ENCODE measurements at regions not wholly inside any gene's neighbourhood (a gene's known extent, or its start where the extent isn't known, plus 50 kb on each side); places are given as distances from the start of the nearest gene placed in this dataset.
A peak's percentile ranks its signal among the peaks of the same experiment; 100 is the strongest.

DNA sequence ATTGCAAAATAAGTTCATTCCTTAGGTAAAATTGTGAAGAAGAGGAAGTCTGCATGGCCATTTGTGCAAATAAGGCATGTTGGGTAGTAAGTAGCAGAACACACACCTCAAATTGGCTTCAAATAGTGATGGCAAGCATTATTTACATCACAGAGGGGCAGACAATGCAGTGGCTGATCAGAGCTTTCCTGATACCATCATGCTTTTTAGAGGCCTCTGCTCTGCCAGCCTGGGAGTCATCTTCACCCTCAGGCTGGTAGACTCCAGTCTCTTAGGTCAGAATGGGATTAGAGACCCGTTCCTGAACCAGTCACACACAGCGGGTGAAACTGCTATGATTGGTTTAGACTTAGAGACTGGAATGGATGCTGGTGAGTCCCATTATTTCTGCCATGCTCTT, 396.0 kb upstream of the MCTP2 start:
- H3K9me3 Mint-ChIP-seq: no peaks in the 10 kb centered on the region
- H3K27me3 Mint-ChIP-seq: peaks cover 24% of the 10 kb centered on the region in 2 donors
- no peak for ATAC-seq
- DNase-seq (ENCODE audit: low spot score): no peak
- no peaks in the 10 kb centered on the region for H3K36me3 Mint-ChIP-seq
- H3K4me1 Mint-ChIP-seq (ENCODE audit: low read depth in 2 of 2): no peaks in the 10 kb centered on the region
- no peak overlapping the region for H3K27ac Mint-ChIP-seq
- no peak overlapping the region for H3K4me3 Mint-ChIP-seq

DNA sequence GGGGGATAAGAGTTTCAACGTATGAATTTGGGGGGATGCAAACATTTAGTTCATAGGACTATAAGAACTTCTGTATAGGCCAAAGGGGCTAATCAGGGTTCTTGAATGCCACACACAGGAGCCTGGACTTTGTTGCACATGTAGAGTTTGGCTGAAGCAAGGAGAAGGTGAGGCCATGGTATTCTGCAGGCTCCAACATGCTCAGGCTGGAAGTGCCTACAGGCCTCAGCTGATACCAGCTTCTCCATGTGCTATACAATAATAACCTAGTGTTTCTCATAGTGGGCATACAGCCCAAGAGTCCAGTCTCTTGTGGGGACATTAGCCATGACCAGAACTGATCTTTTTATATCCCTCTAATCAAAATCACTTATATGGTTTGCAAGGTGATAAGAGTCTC, 399.7 kb upstream of the MCTP2 start:
- ATAC-seq (no peak), DNase-seq (ENCODE audit: low spot score) (no peak)
- Mint-ChIP-seq H3K9me3 (no peaks in the 10 kb centered on the region), H3K4me1 (ENCODE audit: low read depth in 2 of 2) (peaks cover 0 to 4% of the 10 kb centered on the region in 2 donors), H3K4me3 (no peak overlapping the region), H3K27ac (no peak overlapping the region), H3K27me3 (peaks cover 17 to 24% of the 10 kb centered on the region in 2 donors), H3K36me3 (no peaks in the 10 kb centered on the region)

DNA sequence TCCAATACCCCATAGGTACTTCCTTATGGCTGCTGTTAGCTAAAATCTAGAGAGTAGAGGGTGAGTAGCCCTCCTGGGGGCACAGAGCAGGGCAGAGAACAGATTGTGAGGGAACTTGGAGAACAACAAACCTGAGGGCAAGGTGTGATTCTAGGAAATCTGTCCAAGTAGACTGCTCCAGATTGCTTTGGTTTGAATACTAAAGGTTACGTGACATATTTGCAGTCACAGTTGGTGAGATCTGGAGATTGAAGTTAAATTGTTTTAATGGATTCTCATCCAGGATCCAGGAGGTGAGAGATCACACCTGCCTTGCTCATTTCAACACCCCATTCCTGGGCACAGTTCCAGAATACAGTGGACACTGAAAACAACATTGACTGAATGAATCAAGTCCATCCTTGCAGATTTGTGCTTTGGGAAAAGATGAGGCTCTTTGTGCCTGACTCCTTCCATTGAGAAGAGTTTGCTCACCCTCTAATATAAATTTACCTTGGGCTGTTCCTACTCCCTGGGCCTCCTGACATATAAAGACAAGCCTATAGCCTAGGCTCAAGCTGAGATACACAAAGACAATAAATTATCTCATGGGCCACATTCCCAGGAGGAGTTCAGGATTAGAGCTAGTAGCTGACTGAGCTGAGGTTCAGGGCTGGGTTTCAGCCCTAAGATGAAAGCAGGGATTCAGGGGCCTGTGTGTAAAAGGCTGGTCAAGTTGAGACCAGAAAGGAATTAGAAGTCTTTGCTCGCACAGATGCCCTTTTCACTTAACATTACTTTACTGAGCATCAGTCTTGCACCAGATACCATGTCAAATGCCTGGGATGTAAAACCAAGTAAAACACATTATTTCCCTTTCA, 400.9 kb upstream of the MCTP2 start:
- H3K27ac Mint-ChIP-seq: peak overlapping the region; percentile 64 to 65
- H3K9me3 Mint-ChIP-seq: no peaks in the 10 kb centered on the region
- no peak overlapping the region for H3K4me3 Mint-ChIP-seq
- ATAC-seq (no peak), DNase-seq (ENCODE audit: low spot score) (no peak)
- peaks cover 0 to 4% of the 10 kb centered on the region in 2 donors for H3K4me1 Mint-ChIP-seq (ENCODE audit: low read depth in 2 of 2)
- no peaks in the 10 kb centered on the region for H3K36me3 Mint-ChIP-seq
- H3K27me3 Mint-ChIP-seq: peaks cover 10 to 13% of the 10 kb centered on the region in 2 donors

DNA sequence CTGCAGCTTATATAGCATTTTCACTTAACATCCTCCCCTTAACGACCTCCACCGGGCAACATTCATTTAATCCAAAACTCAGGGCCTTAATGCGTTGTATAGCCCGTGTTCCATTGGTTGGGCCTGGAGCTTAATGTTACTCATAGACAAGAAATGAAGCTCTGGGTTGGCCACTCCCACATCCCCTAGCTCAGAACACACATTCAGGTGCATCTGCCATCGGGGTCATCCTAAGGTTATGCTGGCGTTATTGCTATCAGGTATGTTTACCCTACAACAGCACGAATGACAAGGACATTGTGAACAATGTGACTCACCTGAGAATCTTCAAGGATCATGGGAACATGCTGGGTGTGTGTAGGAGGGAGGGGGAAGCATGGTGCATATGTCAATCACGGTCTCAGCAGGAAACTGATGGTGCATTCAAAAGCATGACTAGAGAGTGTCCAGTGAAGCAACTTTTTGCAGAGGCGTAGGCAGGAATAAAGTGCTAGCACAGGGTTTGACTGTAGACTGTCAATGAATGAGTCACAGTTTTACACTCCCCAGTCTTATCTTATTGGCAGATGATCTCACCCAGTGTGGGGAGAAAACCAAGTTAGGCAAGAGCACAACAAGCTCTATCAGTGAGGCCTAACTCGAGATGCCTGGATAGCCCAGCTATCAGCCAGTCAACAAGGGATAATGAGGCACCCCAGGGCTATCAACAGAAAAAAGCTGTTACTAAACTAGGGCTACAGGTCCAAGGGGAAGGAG, 402.1 kb upstream of the MCTP2 start:
- peaks cover 0 to 4% of the 10 kb centered on the region in 2 donors for H3K4me1 Mint-ChIP-seq (ENCODE audit: low read depth in 2 of 2)
- no peak for DNase-seq (ENCODE audit: low spot score)

DNA sequence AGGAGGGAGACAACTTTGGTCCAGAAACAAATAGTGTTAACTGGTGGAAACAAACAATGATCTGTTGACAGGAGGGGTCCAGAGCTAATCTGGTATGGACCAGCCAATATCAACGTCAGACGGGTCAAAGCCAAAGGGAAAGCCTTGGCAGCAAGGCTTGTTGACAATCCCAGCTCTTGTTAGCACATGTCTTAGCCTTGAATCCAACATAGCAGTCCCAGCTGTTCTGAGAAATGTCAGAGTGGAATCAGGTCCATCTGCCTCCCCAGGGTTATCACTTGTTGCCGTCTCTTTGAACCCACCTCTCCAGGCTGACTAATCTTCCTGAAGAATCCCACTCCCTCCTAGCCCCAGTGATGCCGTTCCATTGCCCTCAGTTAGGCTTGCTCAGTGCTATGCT, 404.6 kb upstream of the MCTP2 start:
- H3K27me3 Mint-ChIP-seq: peaks cover 6 to 9% of the 10 kb centered on the region in 2 donors

More for the DNA sequence above, 402.1 kb upstream of the MCTP2 start:
- H3K27me3 Mint-ChIP-seq: peaks cover 7 to 10% of the 10 kb centered on the region in 2 donors
- H3K27ac Mint-ChIP-seq: peak overlapping the region; percentile 64 to 65
- no peak overlapping the region for H3K4me3 Mint-ChIP-seq
- no peaks in the 10 kb centered on the region for H3K9me3 Mint-ChIP-seq
- ATAC-seq: peak; percentile 84 to 94
- no peaks in the 10 kb centered on the region for H3K36me3 Mint-ChIP-seq

DNA sequence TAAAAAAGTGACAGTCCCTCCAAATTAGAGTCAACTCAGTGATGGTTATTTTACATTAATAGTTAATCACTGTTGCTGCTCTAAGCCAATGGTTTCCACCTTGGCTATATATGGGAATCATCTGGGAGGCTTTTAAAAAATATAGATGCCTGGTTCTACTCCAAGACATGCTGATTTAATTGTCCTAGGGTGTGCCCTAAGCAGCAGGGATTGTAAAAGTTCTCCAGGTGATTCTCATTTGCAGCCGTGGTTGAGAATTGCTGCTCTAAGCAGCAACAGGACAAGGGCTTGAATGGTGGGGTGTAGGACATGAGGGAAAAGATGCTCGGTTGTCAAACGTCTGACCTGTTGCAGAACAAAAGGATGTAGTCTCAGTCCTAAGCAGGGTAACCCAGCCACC, 405.1 kb upstream of the MCTP2 start:
- Mint-ChIP-seq H3K36me3 (no peaks in the 10 kb centered on the region), H3K27me3 (peaks cover 6 to 9% of the 10 kb centered on the region in 2 donors), H3K4me1 (ENCODE audit: low read depth in 2 of 2) (peaks cover 0 to 4% of the 10 kb centered on the region in 2 donors), H3K9me3 (no peaks in the 10 kb centered on the region), H3K27ac (no peak overlapping the region), H3K4me3 (no peak overlapping the region)
- DNase-seq (ENCODE audit: low spot score): no peak
- no peak for ATAC-seq

More for the DNA sequence above, 404.6 kb upstream of the MCTP2 start:
- Mint-ChIP-seq H3K36me3 (no peaks in the 10 kb centered on the region), H3K4me1 (ENCODE audit: low read depth in 2 of 2) (peaks cover 0 to 4% of the 10 kb centered on the region in 2 donors), H3K4me3 (no peak overlapping the region), H3K27ac (no peak overlapping the region), H3K9me3 (no peaks in the 10 kb centered on the region)
- no peak for ATAC-seq
- DNase-seq (ENCODE audit: low spot score): no peak

DNA sequence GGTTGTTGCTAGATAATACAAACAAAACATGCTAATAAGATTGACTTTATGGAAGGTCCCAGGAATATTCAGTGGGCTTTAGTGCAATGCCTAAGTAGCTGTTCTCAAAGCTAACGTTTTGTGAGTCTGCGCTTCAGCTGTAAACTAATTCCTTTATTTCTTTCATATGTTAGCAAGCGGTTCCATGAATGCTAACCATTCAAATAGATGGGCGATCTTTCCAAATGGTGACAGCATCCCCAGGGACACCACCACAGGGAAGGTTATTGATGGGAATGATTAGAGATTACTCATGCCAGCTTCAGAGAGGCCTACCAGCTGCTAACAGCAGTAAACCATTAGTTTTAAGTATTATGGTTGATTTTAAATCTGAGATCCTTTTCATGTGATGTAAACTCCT, 405.7 kb upstream of the MCTP2 start:
- Mint-ChIP-seq H3K27me3 (peaks cover 6 to 9% of the 10 kb centered on the region in 2 donors), H3K4me1 (ENCODE audit: low read depth in 2 of 2) (peaks cover 0 to 4% of the 10 kb centered on the region in 2 donors), H3K4me3 (no peak overlapping the region), H3K27ac (no peak overlapping the region), H3K9me3 (no peaks in the 10 kb centered on the region), H3K36me3 (no peaks in the 10 kb centered on the region)
- DNase-seq (ENCODE audit: low spot score) (no peak), ATAC-seq (no peak)

DNA sequence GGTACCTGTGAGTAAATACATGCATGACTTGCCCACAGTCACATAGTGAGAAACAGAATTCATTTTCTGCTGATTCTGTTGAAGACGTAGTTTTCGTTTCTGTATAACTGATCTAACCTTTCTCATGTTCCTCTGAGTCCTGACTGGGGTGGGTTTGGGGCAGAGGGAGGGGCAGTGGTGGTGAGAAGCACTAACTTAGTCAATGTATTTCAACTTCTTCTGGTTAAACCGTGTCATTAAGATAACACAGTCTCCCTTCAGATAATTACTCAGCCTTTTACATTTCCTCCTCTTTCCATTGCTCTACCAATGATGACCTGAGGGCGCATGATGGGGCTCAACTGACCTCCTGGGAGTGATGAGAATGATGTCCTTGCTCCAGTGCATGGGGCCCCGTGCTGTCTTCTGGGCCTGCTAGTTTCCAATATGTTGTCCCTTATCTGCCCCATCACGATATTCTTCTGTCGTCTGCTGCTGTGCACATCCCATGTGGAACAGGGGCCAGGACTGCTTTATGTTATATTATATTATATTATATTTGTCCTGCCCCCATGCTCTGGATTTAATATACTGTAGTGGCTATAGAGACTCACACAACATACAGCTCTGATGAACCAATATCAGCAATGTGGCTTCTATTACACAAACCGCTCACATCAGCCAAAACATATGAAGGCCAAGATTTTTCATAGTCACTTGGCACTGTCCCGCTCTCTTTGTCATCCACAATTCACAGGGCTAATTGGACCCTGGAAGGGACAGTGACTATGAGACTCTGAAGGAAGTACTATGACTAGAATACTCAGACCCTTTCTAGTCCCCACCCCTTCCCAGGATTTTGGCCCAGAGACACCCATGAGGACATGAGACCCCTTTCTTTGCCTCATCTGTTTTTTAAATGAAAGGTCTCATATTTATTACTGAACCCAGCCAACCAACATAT, 407.1 kb upstream of the MCTP2 start:
- H3K9me3 Mint-ChIP-seq: no peaks in the 10 kb centered on the region
- ATAC-seq: peak in 1 of 2 donors; percentile 52
- no peak for DNase-seq (ENCODE audit: low spot score)
- no peak overlapping the region for H3K4me3 Mint-ChIP-seq
- H3K4me1 Mint-ChIP-seq (ENCODE audit: low read depth in 2 of 2): peaks cover 0 to under 1% of the 10 kb centered on the region in 2 donors
- H3K36me3 Mint-ChIP-seq: no peaks in the 10 kb centered on the region
- H3K27ac Mint-ChIP-seq: no peak overlapping the region
- peaks cover 9% of the 10 kb centered on the region in 2 donors for H3K27me3 Mint-ChIP-seq

DNA sequence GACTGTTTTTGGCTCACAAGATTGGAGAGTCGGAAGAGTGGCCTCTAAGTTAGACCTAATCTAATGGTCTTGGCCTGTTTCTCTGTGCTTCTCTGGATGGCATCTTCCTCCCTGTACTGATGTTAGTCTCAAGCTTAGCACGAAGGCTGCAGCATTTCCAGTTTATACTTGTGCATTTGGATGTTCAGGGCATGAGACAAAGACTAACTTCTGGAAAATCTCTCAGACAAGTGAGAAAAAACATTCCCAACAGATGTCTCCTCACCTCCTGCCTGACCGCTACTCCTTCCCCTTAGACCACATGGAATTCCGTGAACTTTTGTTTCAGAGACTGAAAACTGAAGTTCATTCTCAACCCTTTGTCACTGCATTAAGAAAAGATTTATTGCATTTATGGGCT, 410.8 kb upstream of the MCTP2 start:
- no peak for ATAC-seq
- peaks cover 12 to 17% of the 10 kb centered on the region in 2 donors for H3K27me3 Mint-ChIP-seq
- no peak overlapping the region for H3K4me3 Mint-ChIP-seq
- no peak for DNase-seq (ENCODE audit: low spot score)
- H3K4me1 Mint-ChIP-seq (ENCODE audit: low read depth in 2 of 2): no peaks in the 10 kb centered on the region
- H3K36me3 Mint-ChIP-seq: peaks cover 12% of the 10 kb centered on the region
- no peaks in the 10 kb centered on the region for H3K9me3 Mint-ChIP-seq
- no peak overlapping the region for H3K27ac Mint-ChIP-seq

DNA sequence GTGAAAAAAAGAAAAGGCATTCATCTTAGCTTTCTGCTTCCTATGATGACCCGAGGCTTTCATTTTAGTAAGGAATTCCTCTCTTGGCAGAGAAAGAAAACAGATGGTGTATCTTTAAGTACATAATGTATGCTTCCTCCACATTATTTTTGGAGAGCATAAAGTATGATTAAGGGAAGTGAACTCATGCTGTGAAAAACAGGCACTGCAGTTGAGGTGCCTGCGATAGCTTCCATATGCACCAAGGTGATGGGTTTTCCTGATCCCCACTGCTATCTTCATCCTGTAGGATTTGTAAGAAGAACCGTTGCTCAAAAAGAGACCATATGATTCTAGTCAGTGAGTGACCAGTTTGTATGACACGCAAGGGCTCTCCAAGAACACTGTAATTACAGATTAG, 411.5 kb upstream of the MCTP2 start:
- H3K9me3 Mint-ChIP-seq: no peaks in the 10 kb centered on the region
- no peak for ATAC-seq
- no peak overlapping the region for H3K27ac Mint-ChIP-seq
- H3K4me1 Mint-ChIP-seq (ENCODE audit: low read depth in 2 of 2): no peaks in the 10 kb centered on the region
- no peak overlapping the region for H3K4me3 Mint-ChIP-seq
- peaks cover 14 to 17% of the 10 kb centered on the region in 2 donors for H3K27me3 Mint-ChIP-seq
- no peak for DNase-seq (ENCODE audit: low spot score)
- H3K36me3 Mint-ChIP-seq: peaks cover 16% of the 10 kb centered on the region

DNA sequence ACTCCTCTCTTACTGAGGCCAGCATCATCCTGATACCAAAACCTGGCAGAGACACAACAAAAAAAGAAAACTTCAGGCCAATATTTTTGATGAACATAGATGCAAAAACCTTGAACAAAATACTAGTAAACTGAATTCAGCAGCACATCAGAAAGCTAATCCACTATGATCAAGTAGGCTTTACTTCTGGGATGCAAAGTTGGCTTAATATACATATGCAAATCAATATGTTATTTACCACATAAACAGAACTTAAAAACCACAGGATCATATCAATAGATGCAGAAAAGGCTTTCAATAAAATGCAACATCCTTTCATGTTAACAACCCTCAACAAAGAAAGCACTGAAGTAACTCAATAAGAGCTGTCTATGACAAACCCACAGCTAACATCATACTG, 414.5 kb upstream of the MCTP2 start:
- H3K4me3 Mint-ChIP-seq: no peak overlapping the region
- no peak for DNase-seq (ENCODE audit: low spot score)
- no peaks in the 10 kb centered on the region for H3K9me3 Mint-ChIP-seq
- H3K27me3 Mint-ChIP-seq: peaks cover 20 to 22% of the 10 kb centered on the region in 2 donors
- peaks cover 16% of the 10 kb centered on the region for H3K36me3 Mint-ChIP-seq
- no peaks in the 10 kb centered on the region for H3K4me1 Mint-ChIP-seq (ENCODE audit: low read depth in 2 of 2)
- H3K27ac Mint-ChIP-seq: no peak overlapping the region
- ATAC-seq: no peak

DNA sequence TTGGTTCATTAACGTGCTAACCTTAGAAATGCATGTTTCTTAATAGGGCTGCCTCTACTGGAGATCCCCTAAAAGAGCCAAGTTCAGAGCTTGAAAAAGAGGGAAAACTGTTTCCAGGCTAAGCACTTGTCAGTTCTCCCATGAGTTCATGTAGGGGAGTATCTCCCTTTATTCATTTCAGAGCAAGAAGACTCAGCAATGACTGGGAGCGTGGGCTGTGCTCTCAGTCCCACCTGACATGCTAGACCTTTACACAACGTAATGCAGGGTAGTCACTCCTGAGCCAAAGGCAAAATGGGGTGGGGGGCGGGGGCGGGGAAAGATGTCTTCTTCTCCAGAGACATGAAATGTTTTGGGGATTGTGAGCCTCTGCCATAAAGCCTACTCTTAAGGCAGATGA, 420.1 kb upstream of the MCTP2 start:
- Mint-ChIP-seq H3K36me3 (peaks cover 7% of the 10 kb centered on the region), H3K4me3 (no peak overlapping the region), H3K9me3 (no peaks in the 10 kb centered on the region), H3K27me3 (peaks cover 25 to 46% of the 10 kb centered on the region in 2 donors), H3K4me1 (ENCODE audit: low read depth in 2 of 2) (no peaks in the 10 kb centered on the region), H3K27ac (no peak overlapping the region)
- DNase-seq (ENCODE audit: low spot score): no peak
- ATAC-seq: no peak

DNA sequence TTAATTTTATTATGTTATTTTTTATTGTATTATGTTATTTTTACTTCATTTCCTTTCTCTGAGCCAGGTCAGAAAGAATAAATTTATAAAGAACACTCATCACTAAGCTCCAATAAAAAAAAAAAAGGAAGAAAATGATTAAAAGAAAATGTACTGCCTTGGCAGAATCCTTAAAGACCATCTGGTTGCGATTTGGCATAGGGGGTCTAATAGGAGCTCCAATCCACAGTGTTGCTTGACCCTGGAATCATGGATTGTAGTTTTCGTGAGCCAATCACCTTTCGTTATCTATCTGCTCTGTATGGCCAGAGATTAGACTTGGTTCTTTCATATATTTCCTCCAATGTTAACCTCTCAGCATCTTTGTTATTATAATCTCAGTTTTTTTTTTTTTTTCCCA, 421.8 kb upstream of the MCTP2 start:
- no peaks in the 10 kb centered on the region for H3K4me1 Mint-ChIP-seq (ENCODE audit: low read depth in 2 of 2)
- ATAC-seq (no peak), DNase-seq (ENCODE audit: low spot score) (no peak)
- no peak overlapping the region for H3K4me3 Mint-ChIP-seq
- no peaks in the 10 kb centered on the region for H3K36me3 Mint-ChIP-seq
- H3K27ac Mint-ChIP-seq: no peak overlapping the region
- H3K27me3 Mint-ChIP-seq: peaks cover 22 to 46% of the 10 kb centered on the region in 2 donors
- no peaks in the 10 kb centered on the region for H3K9me3 Mint-ChIP-seq
